NT2/D1 (cell line): ENCODE measurements at regions not wholly inside any gene's neighbourhood (a gene's known extent, or its start where the extent isn't known, plus 50 kb on each side); places are given as distances from the start of the nearest gene placed in this dataset.

Source experiments
- SUZ12 ChIP-seq: IDR thresholded peaks from 2 replicates; pipeline ENCODE4 v1.6.1; 2011; ENCODE audit not compliant: insufficient read length, insufficient read depth; ENCODE audit errors: extremely low read depth
- ZNF274 ChIP-seq: IDR thresholded peaks from 2 replicates; pipeline ENCODE4 v1.6.1; 2011; ENCODE audit warnings: mild to moderate bottlenecking, low read depth, low read length

GRCh38 chr2:236452238-236452637 is 117.4 kb upstream of the ACKR3 start:
- no peak for TF ChIP-seq SUZ12
- no peak for TF ChIP-seq ZNF274
